PC-3 (cell line): ENCODE measurements at regions not wholly inside any gene's neighbourhood (a gene's known extent, or its start where the extent isn't known, plus 50 kb on each side); places are given as distances from the start of the nearest gene placed in this dataset.

Experiments
- ATAC-seq: fragments of 200-7000 bp; cut with Tn5 transposase; 2 replicates; pipeline ENCODE4 v1.9.1; 2020; ENCODE audit warnings: mild to moderate bottlenecking, moderate library complexity
- BruUV-seq: library from RNA; stranded (reverse); fragments of 400-500 nt; replicated peaks from 2 replicates; lab custom pipeline; 2021; lab: Mats Ljungman, UMichigan
- CTCF ChIA-PET: fragments of 300-600 bp; sonication (Branson Sonifier 250); formaldehyde crosslinking; loops from one replicate; lab custom pipeline; 2022; ENCODE audit warnings: antibody characterized with exemption; lab: Charles Lee
- POLR2A ChIA-PET: fragments of 300-600 bp; sonication (Branson Sonifier 250); formaldehyde crosslinking; loops from one replicate; lab custom pipeline; 2022; ENCODE audit warnings: antibody characterized with exemption; ENCODE audit not compliant: unreplicated experiment; lab: Charles Lee
- DNase-seq: peaks from one replicate; pipeline ENCODE4 v3.0.0-alpha.2; 2015
- H2AFZ ChIP-seq: fragments of 300-600 bp; sonication (generic); 2 replicates; pipeline ENCODE4 v1.6.0; 2016; ENCODE audit warnings: antibody characterized with exemption, low read length
- H3F3A ChIP-seq: fragments of 300-600 bp; sonication (generic); one replicate; pipeline ENCODE4 v1.6.0; 2017; ENCODE audit warnings: antibody characterized with exemption, low read length, control low read depth, mild to moderate bottlenecking; ENCODE audit not compliant: unreplicated experiment
- H3K27ac ChIP-seq: fragments of 300-600 bp; sonication (generic); 2 replicates; pipeline ENCODE4 v1.5.1; 2016; ENCODE audit warnings: mild to moderate bottlenecking, low read length
- H3K27me3 ChIP-seq: fragments of 300-600 bp; sonication (generic); 2 replicates; pipeline ENCODE4 v1.6.1; 2016; ENCODE audit warnings: low read length, mixed read lengths
- H3K36me3 ChIP-seq: fragments of 300-600 bp; sonication (generic); 2 replicates; pipeline ENCODE4 v1.6.1; 2016; ENCODE audit warnings: low read depth, mixed run types, low read length, mixed read lengths
- H3K4me1 ChIP-seq: fragments of 300-600 bp; sonication (generic); 2 replicates; pipeline ENCODE4 v1.5.1; 2016; ENCODE audit warnings: low read length; ENCODE audit not compliant: insufficient read depth
- H3K4me2 ChIP-seq: fragments of 300-600 bp; sonication (generic); 2 replicates; pipeline ENCODE4 v1.6.0; 2016; ENCODE audit warnings: low read length
- H3K4me3 ChIP-seq: fragments of 300-600 bp; sonication (generic); 2 replicates; pipeline ENCODE4 v1.5.1; 2016; ENCODE audit warnings: mild to moderate bottlenecking, low read length, mixed read lengths
- H3K79me2 ChIP-seq: fragments of 300-600 bp; sonication (generic); 2 replicates; pipeline ENCODE4 v1.6.1; 2017; ENCODE audit warnings: low read length, mixed read lengths
- H3K9ac ChIP-seq: fragments of 300-600 bp; sonication (generic); 2 replicates; pipeline ENCODE4 v1.6.0; 2016; ENCODE audit warnings: mild to moderate bottlenecking, low read length
- H3K9me2 ChIP-seq: fragments of 300-600 bp; sonication (generic); replicated peaks from 2 replicates; pipeline ENCODE4 v1.6.1; 2016; ENCODE audit warnings: mixed run types, low read length, mixed read lengths
- H3K9me3 ChIP-seq: fragments of 300-600 bp; sonication (generic); 2 replicates; pipeline ENCODE4 v1.6.1; 2016; ENCODE audit warnings: low read length, mixed read lengths
- H4K20me1 ChIP-seq: fragments of 300-600 bp; sonication (generic); 2 replicates; pipeline ENCODE4 v1.6.1; 2016; ENCODE audit warnings: low read length, mixed read lengths
- CTCF ChIP-seq: fragments of 300-600 bp; sonication (generic); conservative IDR thresholded peaks from 2 replicates; pipeline ENCODE4 v1.5.1; 2017; ENCODE audit warnings: antibody characterized with exemption, low read depth, mild to moderate bottlenecking, low read length
- EZH2 ChIP-seq: fragments of 300-600 bp; sonication (generic); IDR thresholded peaks from one replicate; pipeline ENCODE4 v1.6.1; 2017; ENCODE audit warnings: antibody characterized with exemption, mild to moderate bottlenecking, low read length; ENCODE audit not compliant: unreplicated experiment
- EZH2phosphoT487 ChIP-seq: fragments of 300-600 bp; sonication (generic); IDR thresholded peaks from 2 replicates; pipeline ENCODE4 v1.6.1; 2018; ENCODE audit warnings: mild to moderate bottlenecking, antibody characterized with exemption, low read length, borderline replicate concordance
- intact Hi-C: fragments of 100-400 bp; cut with micrococcal nuclease; formaldehyde crosslinking; loops from 2 replicates; pipeline ENCODE4 v1.9.0; 2023

DNA sequence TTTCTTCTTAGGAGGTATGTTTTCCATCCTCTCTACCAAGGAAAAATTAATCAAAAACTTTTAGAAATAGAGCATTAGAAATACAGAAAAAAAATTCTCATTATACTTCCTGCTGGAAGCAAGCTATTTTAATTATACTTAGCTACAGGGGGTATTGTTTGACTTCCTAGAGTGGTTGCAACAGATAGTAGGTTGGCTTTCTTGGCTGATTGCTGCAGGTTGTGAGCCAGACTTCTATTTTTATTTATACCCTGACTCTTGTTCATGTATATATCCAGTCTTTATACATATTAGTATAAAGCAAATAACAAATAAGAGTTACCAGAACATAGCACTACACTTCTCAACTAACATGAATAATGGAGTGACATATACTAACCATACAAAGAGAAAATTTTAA lies 460.8 kb upstream of the REG3G start:
- H3K4me1 ChIP-seq = no peaks in the 10 kb centered on the region
- no peak overlapping the region for H3K4me3 ChIP-seq
- no peaks in the 10 kb centered on the region for H4K20me1 ChIP-seq
- no peak overlapping the region for H2AFZ ChIP-seq
- TF ChIP-seq CTCF = no peak
- TF ChIP-seq EZH2phosphoT487 = no peak
- no peak for TF ChIP-seq EZH2
- no peaks in the 10 kb centered on the region for H3F3A ChIP-seq
- no peaks in the 10 kb centered on the region for H3K27me3 ChIP-seq
- H3K9me2 ChIP-seq = no peaks in the 10 kb centered on the region
- ChIA-PET CTCF (no interaction called here), POLR2A (no interaction called here)
- no peaks in the 10 kb centered on the region; the same call in 1 of the 2 replicates for H3K9me3 ChIP-seq
- intact Hi-C loops = no loop called here
- no peak overlapping the region for H3K27ac ChIP-seq
- H3K4me2 ChIP-seq = no peak overlapping the region
- ATAC-seq = no peak
- H3K9ac ChIP-seq = no peak overlapping the region
- DNase-seq = no peak
- no TSS peak for BruUV-seq
- H3K79me2 ChIP-seq = no peaks in the 10 kb centered on the region
- no peaks in the 10 kb centered on the region for H3K36me3 ChIP-seq

- Histone ChIP-seq H3K9me2 (no peaks in the 10 kb centered on the region), H3K27me3 (no peaks in the 10 kb centered on the region), H4K20me1 (no peaks in the 10 kb centered on the region), H3K9me3 (no peaks in the 10 kb centered on the region; the same call in 1 of the 2 replicates), H2AFZ (no peak overlapping the region), H3K4me1 (no peaks in the 10 kb centered on the region), H3K27ac (no peak overlapping the region), H3K9ac (no peak overlapping the region), H3K36me3 (no peaks in the 10 kb centered on the region), H3F3A (no peaks in the 10 kb centered on the region), H3K4me3 (no peak overlapping the region), H3K79me2 (no peaks in the 10 kb centered on the region), H3K4me2 (no peak overlapping the region)
- intact Hi-C loops = no loop called here
- no TSS peak for BruUV-seq
- TF ChIP-seq EZH2 (no peak), CTCF (no peak), EZH2phosphoT487 (no peak)
- CTCF ChIA-PET = no interaction called here
- ATAC-seq = no peak
- POLR2A ChIA-PET = no interaction called here
- no peak for DNase-seq
Observed at GRCh38 chr2:78568782-78569373, 456.6 kb upstream of the REG3G start.

- intact Hi-C loops = no loop called here
- no TSS peak for BruUV-seq
- Histone ChIP-seq H3K79me2 (no peaks in the 10 kb centered on the region), H3K9me3 (0 out of 2 replicates have a peak, but pooled peaks cover 2% of the 10 kb centered on the region), H3K27ac (no peak overlapping the region), H2AFZ (no peak overlapping the region), H3K9me2 (no peaks in the 10 kb centered on the region), H3K4me3 (no peak overlapping the region), H3K4me2 (no peak overlapping the region), H3K4me1 (no peaks in the 10 kb centered on the region), H3K36me3 (no peaks in the 10 kb centered on the region), H3K27me3 (no peaks in the 10 kb centered on the region), H3F3A (no peaks in the 10 kb centered on the region), H4K20me1 (no peaks in the 10 kb centered on the region), H3K9ac (no peak overlapping the region)
- TF ChIP-seq EZH2 (no peak), EZH2phosphoT487 (no peak), CTCF (no peak)
- ATAC-seq = no peak
- CTCF ChIA-PET = no interaction called here
- no peak for DNase-seq
- POLR2A ChIA-PET = no interaction called here
Observed at GRCh38 chr2:78576409-78576808, 449.1 kb upstream of the REG3G start.
